GM23248 (cell line): ENCODE measurements at regions not wholly inside any gene's neighbourhood (a gene's known extent, or its start where the extent isn't known, plus 50 kb on each side); places are given as distances from the start of the nearest gene placed in this dataset.

Source experiments
- EZH2 ChIP-seq: fragments of 200-600 bp; sonication (generic); IDR thresholded peaks from 2 replicates; pipeline ENCODE4 v1.6.1; 2018; ENCODE audit warnings: antibody characterized with exemption, mild to moderate bottlenecking; ENCODE audit not compliant: insufficient read depth, poor library complexity, severe bottlenecking
- EZH2phosphoT487 ChIP-seq: fragments of 200-600 bp; sonication (generic); IDR thresholded peaks from 2 replicates; pipeline ENCODE4 v1.6.1; 2018; ENCODE audit warnings: antibody characterized with exemption, moderate library complexity, mild to moderate bottlenecking, low read depth; ENCODE audit not compliant: insufficient read depth

DNA sequence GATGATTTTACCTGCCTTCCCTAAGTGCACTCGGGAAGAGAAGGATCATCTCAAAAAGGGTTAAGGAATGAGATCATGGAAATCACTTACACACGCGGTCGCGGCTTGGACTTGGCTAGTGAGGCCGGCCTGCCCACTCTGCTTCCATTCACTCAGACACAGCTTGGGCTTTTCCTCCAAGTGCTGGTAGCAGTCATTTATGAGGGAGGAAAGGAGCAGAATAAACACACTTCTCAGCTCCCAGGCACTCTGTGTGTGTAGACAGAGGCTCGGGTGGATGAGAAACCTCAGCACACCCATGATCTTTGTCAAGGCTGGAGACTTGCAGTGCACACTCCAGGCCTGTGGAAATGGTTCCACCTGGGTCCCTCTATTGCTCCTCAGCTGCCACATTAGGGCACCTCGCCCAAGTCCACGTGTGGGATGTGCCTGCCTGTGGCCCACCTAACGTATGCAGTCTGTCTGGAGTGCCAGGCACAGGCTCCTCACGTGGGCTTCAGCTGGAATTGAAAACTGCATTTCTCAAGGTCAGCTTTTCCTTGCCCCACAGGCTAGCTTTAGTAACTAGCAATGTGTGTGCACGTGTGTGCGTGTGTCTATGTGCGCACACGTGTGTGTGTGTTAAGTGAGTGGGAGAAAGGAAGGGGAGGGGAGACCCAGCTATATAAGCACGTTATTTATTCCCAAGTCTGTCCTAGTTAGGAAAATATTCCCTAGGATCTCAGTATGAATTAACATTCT lies 288.4 kb downstream of the SOX11 start:
- TF ChIP-seq EZH2, result no peak
- TF ChIP-seq EZH2phosphoT487, result no peak
